DOHH2 (cell line): ENCODE measurements at regions not wholly inside any gene's neighbourhood (a gene's known extent, or its start where the extent isn't known, plus 50 kb on each side); places are given as distances from the start of the nearest gene placed in this dataset.

Experiments
- CTCF ChIP-seq: fragments of 200-600 bp; sonication (generic); IDR thresholded peaks from one replicate; pipeline ENCODE4 v1.5.1; 2014; ENCODE audit warnings: antibody characterized with exemption, mild to moderate bottlenecking, low read depth, low read length; ENCODE audit not compliant: poor library complexity, severe bottlenecking
- EZH2phosphoT487 ChIP-seq: fragments of 200-600 bp; sonication (generic); IDR thresholded peaks from 2 replicates; pipeline ENCODE4 v1.6.1; 2017; ENCODE audit warnings: borderline replicate concordance, mild to moderate bottlenecking, antibody characterized with exemption, low read length, moderate library complexity, mixed read lengths

GRCh38 chr17:70797166-70797565 is 627.8 kb downstream of the KCNJ2 start:
- no peak for TF ChIP-seq CTCF
- TF ChIP-seq EZH2phosphoT487, result no peak
